ENCODE measurements at regions not wholly inside any gene's neighbourhood (a gene's known extent, or its start where the extent isn't known, plus 50 kb on each side); places are given as distances from the start of the nearest gene placed in this dataset.

DNA sequence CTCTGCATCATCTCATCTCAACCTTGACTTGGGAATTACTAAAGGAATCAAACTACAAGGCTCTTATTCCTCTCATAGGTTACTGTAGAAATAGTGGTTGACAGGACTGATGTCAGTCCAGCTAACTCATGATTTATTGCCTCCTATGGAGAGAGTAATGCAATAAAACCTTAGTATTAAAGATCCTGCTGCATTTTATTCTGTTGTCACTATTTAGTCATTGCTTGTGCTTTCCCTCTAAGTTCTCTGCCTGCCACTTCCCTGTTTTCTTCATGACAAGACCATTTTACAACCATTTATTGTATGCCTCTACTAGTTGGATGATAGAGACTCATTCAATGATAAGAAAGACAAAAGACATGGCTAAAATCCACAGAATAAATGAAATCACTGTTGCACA, 134.1 kb upstream of the GRM7 start:
- no peak overlapping the region for H3K4me2 ChIP-seq (replicated peaks; ENCODE audit: extremely low read depth, low read length, poor library complexity, severe bottlenecking)
- no peaks in the 10 kb centered on the region for H3K4me1 ChIP-seq (ENCODE audit: control insufficient read depth in 1 of 2, insufficient read depth in 2 of 2, low read length in 2 of 2)
- no peak overlapping the region for H3K9ac ChIP-seq (ENCODE audit: insufficient read depth, low read length, poor library complexity, severe bottlenecking)
- Mint-ChIP-seq H3K4me3 (no peak overlapping the region), H3K27me3 (ENCODE audit: low read depth in 3 of 3) (peaks cover 0 to 2% (median 0%) of the 10 kb centered on the region in 3 donors), H3K4me1 (no peaks in the 10 kb centered on the region), H3K27ac (no peak overlapping the region), H3K9me3 (peaks cover 2 to 8% (median 3%) of the 10 kb centered on the region in 7 donors), H3K36me3 (no peaks in the 10 kb centered on the region)
- H3K36me3 ChIP-seq (replicated peaks in 1 of 2; ENCODE audit: control insufficient read depth in 1 of 2, insufficient read depth in 2 of 2, low read length in 2 of 2), result no peaks in the 10 kb centered on the region
- no peaks in the 10 kb centered on the region for H3K79me2 ChIP-seq (ENCODE audit: insufficient read depth, low read length)
- no peak overlapping the region for H3K4me3 ChIP-seq (replicated peaks in 1 of 3; ENCODE audit: low read depth in 2 of 3, low read length in 3 of 3)
- H3K27ac ChIP-seq (ENCODE audit: low read depth in 1 of 2, low read length in 2 of 2), result no peak overlapping the region
- DNase-seq, result no peak
- H3K27me3 ChIP-seq (ENCODE audit: control insufficient read depth in 2 of 2, insufficient read depth in 2 of 2, low read length in 2 of 2), result no peaks in the 10 kb centered on the region
- H3K9me3 ChIP-seq (replicated peaks in 1 of 2; ENCODE audit: control insufficient read depth in 1 of 2, insufficient read depth in 1 of 2, low read length in 2 of 2), result peaks cover 0 to 3% of the 10 kb centered on the region in 2 donors
- no peak overlapping the region for H2AFZ ChIP-seq (ENCODE audit: insufficient read depth, low read depth, low read length, poor library complexity, severe bottlenecking)
- intact Hi-C loops (cut with micrococcal nuclease), result no loop called here
- no peak for TF ChIP-seq CTCF (IDR thresholded peaks at IDR 0.05)
- H4K20me1 ChIP-seq (ENCODE audit: insufficient read depth, low read length), result no peaks in the 10 kb centered on the region

- no peak overlapping the region for H2AFZ ChIP-seq (ENCODE audit: insufficient read depth, low read depth, low read length, poor library complexity, severe bottlenecking)
- Mint-ChIP-seq H3K36me3 (no peaks in the 10 kb centered on the region), H3K4me1 (no peaks in the 10 kb centered on the region), H3K27ac (no peak overlapping the region), H3K9me3 (peaks cover 0 to 14% (median 6%) of the 10 kb centered on the region in 7 donors), H3K27me3 (ENCODE audit: low read depth in 3 of 3) (peaks cover 0 to 2% (median 0%) of the 10 kb centered on the region in 3 donors), H3K4me3 (no peak overlapping the region)
- no peaks in the 10 kb centered on the region for H3K79me2 ChIP-seq (ENCODE audit: insufficient read depth, low read length)
- H3K9ac ChIP-seq (ENCODE audit: insufficient read depth, low read length, poor library complexity, severe bottlenecking), result no peak overlapping the region
- peaks cover 0 to 11% of the 10 kb centered on the region in 2 donors for H3K9me3 ChIP-seq (replicated peaks in 1 of 2; ENCODE audit: control insufficient read depth in 1 of 2, insufficient read depth in 1 of 2, low read length in 2 of 2)
- H3K36me3 ChIP-seq (replicated peaks in 1 of 2; ENCODE audit: control insufficient read depth in 1 of 2, insufficient read depth in 2 of 2, low read length in 2 of 2), result no peaks in the 10 kb centered on the region
- H3K4me2 ChIP-seq (replicated peaks; ENCODE audit: extremely low read depth, low read length, poor library complexity, severe bottlenecking), result no peak overlapping the region
- H3K4me3 ChIP-seq (replicated peaks in 1 of 3; ENCODE audit: low read depth in 2 of 3, low read length in 3 of 3), result no peak overlapping the region
- no peak for TF ChIP-seq CTCF (IDR thresholded peaks at IDR 0.05)
- 86% methylated on average over 2 of the region's 2 CpGs for WGBS (ENCODE audit: insufficient coverage)
- no peaks in the 10 kb centered on the region for H3K27me3 ChIP-seq (ENCODE audit: control insufficient read depth in 2 of 2, insufficient read depth in 2 of 2, low read length in 2 of 2)
- DNase-seq, result no peak
- intact Hi-C loops (cut with micrococcal nuclease), result no loop called here
- no peaks in the 10 kb centered on the region for H4K20me1 ChIP-seq (ENCODE audit: insufficient read depth, low read length)
- no peak overlapping the region for H3K27ac ChIP-seq (ENCODE audit: low read depth in 1 of 2, low read length in 2 of 2)
- H3K4me1 ChIP-seq (ENCODE audit: control insufficient read depth in 1 of 2, insufficient read depth in 2 of 2, low read length in 2 of 2), result no peaks in the 10 kb centered on the region
These were observed 128.1 kb upstream of the GRM7 start for GRCh38 chr3:6732807-6733206.
